Peyer's patch (tissue), 4 donors: ENCODE measurements at regions not wholly inside any gene's neighbourhood (a gene's known extent, or its start where the extent isn't known, plus 50 kb on each side); places are given as distances from the start of the nearest gene placed in this dataset.

Source experiments
- CTCF ChIP-seq, 6 experiments: fragments of 450-650 bp in 4 of 6; fragments of 200-600 bp in 2 of 6; sonication (generic) in 1 of 6; IDR thresholded peaks; one replicate each; pipeline ENCODE4 v1.5.1; 2017 to 2019; ENCODE audit warnings: antibody characterized with exemption in 6 of 6, mild to moderate bottlenecking in 3 of 6, moderate library complexity in 1 of 6
- POLR2A ChIP-seq, 2 donors: fragments of 450-650 bp; IDR thresholded peaks; one replicate each; pipeline ENCODE4 v1.5.1; 2017; ENCODE audit warnings: antibody characterized with exemption in 2 of 2, mild to moderate bottlenecking in 2 of 2, moderate library complexity in 2 of 2

- TF ChIP-seq CTCF (IDR thresholded peaks at IDR 0.05) (no peak), POLR2A (IDR thresholded peaks at IDR 0.05) (no peak)
These were observed 68.3 kb upstream of the NAV2 start for GRCh38 chr11:19644316-19644715.
